K562 (cell line): ENCODE measurements at regions not wholly inside any gene's neighbourhood (a gene's known extent, or its start where the extent isn't known, plus 50 kb on each side); places are given as distances from the start of the nearest gene placed in this dataset.

ENCODE experiments used
- ATAC-seq: fragments of 200-7000 bp; cut with Tn5 transposase; 3 replicates; pipeline ENCODE4 v1.9.1; 2020; ENCODE audit warnings: moderate library complexity
- BruUV-seq: library from RNA; stranded (reverse); fragments of 400-500 nt; replicated peaks from 2 replicates; lab custom pipeline; 2021; lab: Mats Ljungman, UMichigan
- CTCF ChIA-PET: fragments of 300-600 bp; formaldehyde crosslinking; extraction: SDS; loops from one replicate; lab custom pipeline; 2021; ENCODE audit warnings: low intra/inter-chr PET ratio; lab: Yijun Ruan, JAX
- POLR2A ChIA-PET: fragments of 300-600, 350-650 bp; sonication (Branson Sonifier 250); formaldehyde crosslinking; extraction: SDS; loops from one replicate; lab custom pipeline; 2021; ENCODE audit warnings: antibody characterized with exemption, inconsistent platforms; lab: Yijun Ruan, JAX
- DNase-seq, 4 experiments: peaks; one replicate each; pipeline versions ENCODE4 v3.0.0 to v3.0.0-alpha.2; 2011 to 2018; ENCODE audit warnings: low spot score in 3 of 4, mixed read lengths in 3 of 4; ENCODE audit errors: extremely low read depth in 1 of 4
- FAIRE-seq: peaks from 2 replicates; lab custom pipeline; 2011; peaks lifted over from hg19 to GRCh38; lab: Jason Lieb, UNC
- H2AFZ ChIP-seq: 2 replicates; pipeline ENCODE4 v1.6.0; 2011; ENCODE audit warnings: low read depth, low read length, control low read depth, inconsistent platforms
- H3K27ac ChIP-seq: fragments of 200-600 bp; 3 replicates; pipeline ENCODE4 v1.8.0; 2011; ENCODE audit warnings: low read depth, mild to moderate bottlenecking, control low read depth, inconsistent platforms, low read length, moderate library complexity, mixed read lengths; ENCODE audit errors: extremely low read depth
- H3K27me3 ChIP-seq, 2 experiments: fragments of 300-600 bp in 1 of 2; 2 replicates in 1 of 2; 3 replicates in 1 of 2; pipeline versions ENCODE4 v1.6.0 to v1.8.0; 2011; ENCODE audit warnings: inconsistent platforms in 2 of 2, low read length in 2 of 2, mild to moderate bottlenecking in 1 of 2, mixed read lengths in 1 of 2, moderate library complexity in 1 of 2; ENCODE audit not compliant: control insufficient read depth in 2 of 2, insufficient read depth in 2 of 2
- H3K36me3 ChIP-seq: fragments of 300-600 bp; 3 replicates; pipeline ENCODE4 v1.8.0; 2011; ENCODE audit warnings: mild to moderate bottlenecking, low read length, inconsistent platforms; ENCODE audit not compliant: control insufficient read depth, insufficient read depth
- H3K4me1 ChIP-seq, 2 experiments: fragments of 200-600 bp in 1 of 2; replicated peaks in 1 of 2; 2 replicates in 1 of 2; 3 replicates in 1 of 2; pipeline versions ENCODE4 v1.5.1 to v1.8.0; 2011; ENCODE audit warnings: inconsistent platforms in 2 of 2, low read length in 2 of 2, mild to moderate bottlenecking in 1 of 2, mixed read lengths in 1 of 2, moderate library complexity in 1 of 2; ENCODE audit not compliant: control insufficient read depth in 2 of 2, insufficient read depth in 2 of 2
- H3K4me2 ChIP-seq: 2 replicates; pipeline ENCODE4 v1.6.1; 2011; ENCODE audit warnings: low read length, control low read depth, inconsistent platforms, mixed read lengths; ENCODE audit not compliant: insufficient read depth
- H3K4me3 ChIP-seq: fragments of 200-600 bp; sonication (generic), shearing (Covaris generic); 2 replicates; pipeline ENCODE4 v1.5.1; 2016; ENCODE audit warnings: control low read depth, inconsistent platforms
- H3K79me2 ChIP-seq: fragments of 200-600 bp; 3 replicates; pipeline ENCODE4 v1.8.0; 2011; ENCODE audit warnings: low read length, inconsistent platforms; ENCODE audit not compliant: control insufficient read depth, insufficient read depth
- H3K9ac ChIP-seq, 2 experiments: 2 replicates each; pipeline versions ENCODE4 v1.6.0 to v1.6.1; 2011; ENCODE audit warnings: low read depth in 2 of 2, low read length in 2 of 2, control low read depth in 1 of 2, inconsistent platforms in 1 of 2, mild to moderate bottlenecking in 1 of 2, mixed read lengths in 1 of 2; ENCODE audit not compliant: insufficient read depth in 1 of 2
- H3K9me1 ChIP-seq: one replicate; pipeline ENCODE4 v1.6.0; 2011; ENCODE audit warnings: inconsistent platforms, mild to moderate bottlenecking, low read length, moderate library complexity; ENCODE audit not compliant: control insufficient read depth, insufficient read depth
- H3K9me3 ChIP-seq: replicated peaks from 2 replicates; pipeline ENCODE4 v1.5.1; 2011; ENCODE audit warnings: low read depth, low read length, inconsistent platforms; ENCODE audit not compliant: control insufficient read depth, insufficient read depth
- H4K20me1 ChIP-seq: replicated peaks from 2 replicates; pipeline ENCODE4 v1.6.1; 2011; ENCODE audit warnings: low read length, inconsistent platforms, mixed read lengths; ENCODE audit not compliant: control insufficient read depth, insufficient read depth
- MAFF ChIP-seq: IDR thresholded peaks from 2 replicates; pipeline ENCODE4 v1.6.1; 2012; ENCODE audit warnings: low read length, improper control_type of control experiment
- PHB ChIP-seq: fragments of 250-450 bp; sonication (Bioruptor Pico); IDR thresholded peaks from 2 replicates; pipeline ENCODE4 v1.5.0; 2021
- RAD21 ChIP-seq, 2 experiments: fragments of 250-450 bp in 1 of 2; fragments of 450-650 bp in 1 of 2; sonication (Bioruptor Pico) in 1 of 2; formaldehyde crosslinking in 1 of 2; IDR thresholded peaks in 1 of 2; conservative IDR thresholded peaks in 1 of 2; 2 replicates each; pipeline versions ENCODE4 v1.4.0 to v1.8.0; 2020 to 2022; ENCODE audit warnings: mild to moderate bottlenecking in 2 of 2, moderate library complexity in 1 of 2
- ZNF695 ChIP-seq: fragments of 450-650 bp; formaldehyde crosslinking; IDR thresholded peaks from 2 replicates; pipeline ENCODE4 v1.4.0; 2020; ENCODE audit warnings: mild to moderate bottlenecking, moderate library complexity
- WGBS: fragments of 100-300 bp; shearing (Covaris generic); methylation state at CpG from one replicate; pipeline ENCODE4 v1.1.6; 2016; ENCODE audit warnings: low coverage, mixed read lengths; ENCODE audit not compliant: insufficient coverage; ENCODE audit errors: missing lambda C conversion rate; 5-methylcytosine and 5-hydroxymethylcytosine counted together
- in situ Hi-C: fragments of 300-500 bp; cut with MboI; formaldehyde crosslinking; loops from 4 replicates; pipeline ENCODE4 v1.15.0; 2018; ENCODE audit warnings: inconsistent platforms, mixed read lengths
- intact Hi-C: fragments of 100-400 bp; cut with micrococcal nuclease; formaldehyde crosslinking; loops from 2 replicates; pipeline ENCODE4 v1.14.2; 2022
- TF ChIP-seq, protein P1 (sequence below): fragments of 450-650 bp; IDR thresholded peaks from 2 replicates; pipeline ENCODE4 v1.6.1; 2018; ENCODE audit not compliant: partially characterized antibody
- TF ChIP-seq, protein P2 (sequence below): fragments of 450-650 bp; IDR thresholded peaks from 2 replicates; pipeline ENCODE4 v1.6.1; 2016; ENCODE audit warnings: antibody characterized with exemption

DNA sequence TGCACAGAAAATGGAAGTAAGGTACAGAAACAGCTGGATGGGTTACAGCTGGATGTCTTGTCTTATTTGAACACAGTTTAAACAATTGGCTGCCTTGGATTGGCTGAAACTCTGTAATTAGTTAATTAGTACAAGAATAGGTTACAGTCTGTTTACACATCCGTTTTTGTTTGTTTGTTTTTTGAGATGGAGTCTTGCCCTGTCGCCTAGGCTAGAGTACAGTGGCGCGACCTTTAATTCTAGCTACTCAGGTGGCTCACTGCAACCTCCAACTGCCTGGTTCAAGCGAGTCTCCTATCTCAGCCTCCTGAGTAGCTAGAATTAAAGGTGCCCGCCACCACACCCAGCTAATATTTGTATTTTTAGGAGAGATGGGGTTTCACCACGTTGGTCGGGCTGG is 368.7 kb upstream of the KLF4 start (continued):
- TF ChIP-seq, protein P1, sequence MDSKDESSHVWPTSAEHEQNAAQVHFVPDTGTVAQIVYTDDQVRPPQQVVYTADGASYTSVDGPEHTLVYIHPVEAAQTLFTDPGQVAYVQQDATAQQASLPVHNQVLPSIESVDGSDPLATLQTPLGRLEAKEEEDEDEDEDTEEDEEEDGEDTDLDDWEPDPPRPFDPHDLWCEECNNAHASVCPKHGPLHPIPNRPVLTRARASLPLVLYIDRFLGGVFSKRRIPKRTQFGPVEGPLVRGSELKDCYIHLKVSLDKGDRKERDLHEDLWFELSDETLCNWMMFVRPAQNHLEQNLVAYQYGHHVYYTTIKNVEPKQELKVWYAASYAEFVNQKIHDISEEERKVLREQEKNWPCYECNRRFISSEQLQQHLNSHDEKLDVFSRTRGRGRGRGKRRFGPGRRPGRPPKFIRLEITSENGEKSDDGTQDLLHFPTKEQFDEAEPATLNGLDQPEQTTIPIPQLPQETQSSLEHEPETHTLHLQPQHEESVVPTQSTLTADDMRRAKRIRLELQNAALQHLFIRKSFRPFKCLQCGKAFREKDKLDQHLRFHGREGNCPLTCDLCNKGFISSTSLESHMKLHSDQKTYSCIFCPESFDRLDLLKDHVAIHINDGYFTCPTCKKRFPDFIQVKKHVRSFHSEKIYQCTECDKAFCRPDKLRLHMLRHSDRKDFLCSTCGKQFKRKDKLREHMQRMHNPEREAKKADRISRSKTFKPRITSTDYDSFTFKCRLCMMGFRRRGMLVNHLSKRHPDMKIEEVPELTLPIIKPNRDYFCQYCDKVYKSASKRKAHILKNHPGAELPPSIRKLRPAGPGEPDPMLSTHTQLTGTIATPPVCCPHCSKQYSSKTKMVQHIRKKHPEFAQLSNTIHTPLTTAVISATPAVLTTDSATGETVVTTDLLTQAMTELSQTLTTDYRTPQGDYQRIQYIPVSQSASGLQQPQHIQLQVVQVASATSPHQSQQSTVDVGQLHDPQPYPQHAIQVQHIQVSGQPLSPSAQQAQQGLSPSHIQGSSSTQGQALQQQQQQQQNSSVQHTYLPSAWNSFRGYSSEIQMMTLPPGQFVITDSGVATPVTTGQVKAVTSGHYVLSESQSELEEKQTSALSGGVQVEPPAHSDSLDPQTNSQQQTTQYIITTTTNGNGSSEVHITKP, result no peak
- TF ChIP-seq, protein P2, sequence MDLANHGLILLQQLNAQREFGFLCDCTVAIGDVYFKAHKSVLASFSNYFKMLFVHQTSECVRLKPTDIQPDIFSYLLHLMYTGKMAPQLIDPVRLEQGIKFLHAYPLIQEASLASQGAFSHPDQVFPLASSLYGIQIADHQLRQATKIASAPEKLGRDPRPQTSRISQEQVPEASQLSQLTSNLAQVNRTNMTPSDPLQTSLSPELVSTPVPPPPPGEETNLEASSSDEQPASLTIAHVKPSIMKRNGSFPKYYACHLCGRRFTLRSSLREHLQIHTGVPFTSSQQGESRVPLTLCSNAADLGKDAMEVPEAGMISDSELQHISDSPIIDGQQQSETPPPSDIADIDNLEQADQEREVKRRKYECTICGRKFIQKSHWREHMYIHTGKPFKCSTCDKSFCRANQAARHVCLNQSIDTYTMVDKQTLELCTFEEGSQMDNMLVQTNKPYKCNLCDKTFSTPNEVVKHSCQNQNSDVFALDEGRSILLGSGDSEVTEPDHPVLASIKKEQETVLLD, result no peak
- TF ChIP-seq ZNF695 (CRISPR knock-in tag) (no peak), MAFF (no peak)
- TF ChIP-seq, all 486 proteins: peak for 0

DNA sequence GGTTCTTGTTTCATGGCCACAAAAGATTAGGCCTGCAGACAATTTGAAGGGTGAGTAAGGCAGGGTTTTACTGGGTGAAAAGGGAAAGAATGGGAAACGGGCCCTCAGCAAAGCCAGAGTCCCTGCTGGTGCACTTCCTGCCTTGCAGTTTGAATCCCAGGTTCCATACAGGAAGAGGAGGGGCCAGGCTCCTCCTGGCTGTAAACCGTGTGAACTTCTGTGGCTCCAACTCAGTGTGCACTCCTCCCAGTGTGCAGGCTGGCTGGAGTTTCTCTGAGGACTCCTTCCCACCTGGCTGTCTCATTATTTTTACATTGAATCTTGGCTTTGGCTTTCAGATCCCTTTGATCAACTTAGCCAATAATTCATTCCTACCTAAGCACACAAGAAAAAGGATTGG is 367.1 kb upstream of the KLF4 start:
- FAIRE-seq (no peak), DNase-seq (peak in 1 of 4 experiments; percentile 14), ATAC-seq (peak; percentile 64)
- no peaks in the 10 kb centered on the region for H4K20me1 ChIP-seq
- 0% methylated on average over 2 of the region's 2 CpGs for WGBS
- BruUV-seq, result no TSS peak
- POLR2A ChIA-PET, result no interaction called here
- H3K4me3 ChIP-seq, result no peak overlapping the region
- H3K9ac ChIP-seq, result no peak overlapping the region
- H3K4me1 ChIP-seq, result no peaks in the 10 kb centered on the region
- TF ChIP-seq PHB (CRISPR knock-in tag), result no peak
- 0 out of 4 replicates have a peak, but pooled peaks of 1 of the 2 experiments have one; percentile 8 for TF ChIP-seq RAD21 (CRISPR knock-in tag; conservative IDR thresholded peaks at IDR 0.05 in 1 of 2, IDR thresholded peaks at IDR 0.05 in 1 of 2)
- H2AFZ ChIP-seq, result 0 out of 2 replicates have a peak overlapping the region, but pooled peaks have one; percentile 32
- H3K9me3 ChIP-seq, result no peaks in the 10 kb centered on the region
- no peaks in the 10 kb centered on the region for H3K36me3 ChIP-seq
- peaks cover 0 to 3% of the 10 kb centered on the region in 2 experiments; a peak in 2 of 5 replicates for H3K27me3 ChIP-seq
- CTCF ChIA-PET, result no interaction called here
- intact Hi-C loops (no loop called here), in situ Hi-C loops (no loop called here)
- H3K4me2 ChIP-seq, result no peak overlapping the region; the same call in 1 of the 2 replicates
- H3K9me1 ChIP-seq, result no peaks in the 10 kb centered on the region
- H3K27ac ChIP-seq, result no peak overlapping the region
- H3K79me2 ChIP-seq, result no peaks in the 10 kb centered on the region
